MG63 (cell line): ENCODE measurements at regions not wholly inside any gene's neighbourhood (a gene's known extent, or its start where the extent isn't known, plus 50 kb on each side); places are given as distances from the start of the nearest gene placed in this dataset.
"Not testable (repeated sequence)": the region's sequence is repeated elsewhere in the genome, so short reads cannot be mapped to it uniquely, and the experiment has no call there.

Experiments
- DNase-seq: peaks from one replicate; pipeline ENCODE4 v3.0.0-alpha.2; 2020
- H3K27me3 ChIP-seq: fragments of 250-450 bp; sonication (Bioruptor Pico); 2 replicates; pipeline ENCODE4 v1.5.1; 2020; ENCODE audit warnings: mild to moderate bottlenecking, moderate library complexity
- H3K36me3 ChIP-seq: fragments of 250-450 bp; sonication (Bioruptor Pico); 2 replicates; pipeline ENCODE4 v1.5.1; 2020; ENCODE audit warnings: mild to moderate bottlenecking, moderate library complexity
- H3K4me3 ChIP-seq: fragments of 250-450 bp; sonication (Bioruptor Pico); 2 replicates; pipeline ENCODE4 v1.5.1; 2020; ENCODE audit warnings: mild to moderate bottlenecking, moderate library complexity
- H3K9me3 ChIP-seq: fragments of 250-450 bp; sonication (Bioruptor Pico); 2 replicates; pipeline ENCODE4 v1.5.1; 2020; ENCODE audit warnings: mild to moderate bottlenecking, moderate library complexity

DNA sequence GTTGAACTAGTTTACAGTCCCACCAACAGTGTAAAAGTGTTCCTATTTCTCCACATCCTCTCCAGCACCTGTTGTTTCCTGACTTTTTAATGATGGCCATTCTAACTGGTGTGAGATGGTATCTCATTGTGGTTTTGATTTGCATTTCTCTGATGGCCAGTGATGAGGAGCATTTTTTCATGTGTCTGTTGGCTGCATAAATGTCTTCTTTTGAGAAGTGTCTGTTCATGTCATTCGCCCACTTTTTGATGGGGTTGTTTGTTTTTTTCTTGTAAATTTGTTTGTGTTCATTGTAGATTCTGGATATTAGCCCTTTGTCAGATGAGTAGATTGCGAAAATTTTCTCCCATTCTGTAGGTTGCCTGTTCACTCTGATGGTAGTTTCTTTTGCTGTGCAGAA is 421.7 kb downstream of the XYLT1 start:
- H3K36me3 ChIP-seq, DNase-seq, H3K27me3 ChIP-seq, H3K9me3 ChIP-seq, H3K4me3 ChIP-seq: not testable (repeated sequence)

DNA sequence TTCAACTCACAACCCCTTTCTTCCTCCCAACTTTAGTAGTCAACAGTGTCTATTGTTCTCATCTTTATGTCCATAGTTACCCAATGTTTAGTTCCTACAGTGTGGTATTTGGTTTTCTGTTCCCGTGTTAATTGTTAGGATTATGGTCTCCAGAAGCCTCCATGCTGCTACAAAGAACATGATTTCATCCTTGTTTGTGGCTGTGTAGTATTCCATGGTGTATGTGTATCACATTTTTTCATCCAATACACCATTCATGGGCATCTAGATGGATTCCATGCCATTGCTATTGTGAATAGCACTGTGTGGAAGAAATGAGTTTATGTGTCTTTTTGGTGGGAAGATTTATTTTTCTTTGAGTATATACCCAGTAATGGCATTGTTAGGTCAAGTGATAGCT is 420.3 kb downstream of the XYLT1 start:
- no peak for DNase-seq
- no peaks in the 10 kb centered on the region for H3K36me3 ChIP-seq
- no peak overlapping the region for H3K4me3 ChIP-seq
- H3K9me3 ChIP-seq = no peaks in the 10 kb centered on the region; the same call in 1 of the 2 replicates
- peaks cover 4% of the 10 kb centered on the region for H3K27me3 ChIP-seq
